ENCODE measurements at regions not wholly inside any gene's neighbourhood (a gene's known extent, or its start where the extent isn't known, plus 50 kb on each side); places are given as distances from the start of the nearest gene placed in this dataset.

DNA sequence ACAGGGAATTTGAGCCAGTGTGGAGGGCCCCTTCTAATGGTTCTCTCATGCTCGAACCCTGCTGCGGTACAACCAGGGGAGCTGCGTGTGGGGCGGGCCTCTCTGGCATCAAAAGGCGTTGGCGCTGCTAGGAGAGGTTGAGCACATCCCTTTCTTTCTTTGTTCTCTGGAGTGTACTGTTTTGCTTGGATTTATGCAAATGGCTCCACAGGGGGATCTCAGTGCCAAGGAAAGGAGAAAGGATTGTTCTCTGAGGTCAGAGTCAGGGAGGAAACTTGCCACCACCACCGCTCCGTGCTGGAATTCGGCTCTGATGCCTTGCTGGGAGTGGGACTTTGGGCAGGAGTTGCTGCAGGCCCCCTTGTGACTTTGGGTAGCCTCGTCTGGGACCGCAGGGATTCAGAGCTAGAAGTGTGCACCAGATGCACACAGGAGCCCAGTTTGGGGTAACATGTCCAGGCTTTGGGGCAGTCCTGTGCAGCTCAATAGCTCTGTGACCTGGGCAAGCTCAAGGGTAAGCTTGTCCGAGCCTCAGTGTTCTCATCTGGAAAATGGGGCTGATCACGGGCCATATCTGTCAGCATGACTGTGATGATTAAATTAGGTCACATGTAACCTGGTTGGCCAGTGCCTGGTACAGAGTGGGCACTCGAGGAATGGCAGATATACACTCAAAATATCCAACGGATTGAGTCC, 353.0 kb upstream of the EEF2KMT start:
- no peak for DNase-seq (ENCODE audit: low read depth in 2 of 3, low spot score in 2 of 3)

DNA sequence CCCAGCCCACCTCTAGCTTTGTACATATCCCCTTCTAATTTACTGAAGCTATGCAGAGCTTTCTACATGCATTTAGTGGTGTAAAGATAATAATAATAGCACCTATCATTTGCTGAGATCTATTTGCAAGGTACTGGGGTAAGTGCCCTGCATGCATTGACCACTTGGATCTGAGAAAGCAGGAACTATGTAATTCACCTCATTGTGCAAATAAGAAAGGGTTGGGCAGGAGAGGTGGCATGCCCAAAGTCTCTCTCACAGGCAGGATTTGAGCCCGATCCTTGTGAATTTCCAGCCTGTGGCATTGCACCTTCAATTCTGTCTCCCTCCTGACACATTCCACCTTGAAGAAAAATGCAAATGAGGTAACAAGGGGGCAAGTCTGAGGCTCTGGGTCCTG, 352.3 kb upstream of the EEF2KMT start:
- DNase-seq (ENCODE audit: low read depth in 2 of 3, low spot score in 2 of 3): no peak

DNA sequence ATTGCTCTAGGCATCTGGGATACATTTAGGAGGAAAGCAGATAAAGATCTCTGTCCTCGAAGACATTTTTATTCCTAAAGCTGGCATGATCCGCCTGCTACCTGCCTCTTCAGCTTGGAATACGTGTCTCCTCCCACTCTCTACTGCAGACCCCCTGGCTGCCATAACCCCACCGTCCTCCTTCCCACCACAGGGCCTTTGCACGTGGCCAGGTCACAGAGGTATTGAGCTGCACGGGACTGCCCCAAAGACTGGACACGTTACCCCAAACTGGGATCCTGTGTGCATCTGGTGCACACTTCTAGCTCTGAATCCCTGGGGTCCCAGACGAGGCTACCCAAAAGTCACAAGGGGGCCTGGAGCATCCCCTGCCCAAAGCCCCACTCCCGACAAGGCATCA, 351.2 kb upstream of the EEF2KMT start:
- DNase-seq (ENCODE audit: low read depth in 2 of 3, low spot score in 2 of 3): no peak

DNA sequence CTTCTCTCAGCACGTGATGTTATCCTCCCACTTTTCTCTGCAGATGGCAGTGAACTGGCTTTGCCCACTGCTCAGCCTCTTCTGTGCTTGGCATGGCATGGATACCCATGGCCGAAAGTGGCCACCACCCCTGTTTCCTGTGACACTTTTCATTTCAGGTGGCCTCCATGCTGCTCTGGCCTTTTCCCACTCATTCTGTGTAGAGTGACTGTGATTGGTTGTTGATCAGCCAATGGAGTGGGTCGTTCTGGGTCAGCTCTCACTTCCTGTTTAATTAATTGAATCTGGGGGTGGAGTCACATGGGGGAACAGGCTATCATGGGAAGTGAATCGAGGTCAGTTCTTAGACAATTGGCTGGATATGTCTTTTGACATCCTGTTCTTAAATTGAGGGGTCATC, 350.1 kb upstream of the EEF2KMT start:
- DNase-seq (ENCODE audit: low read depth in 2 of 3, low spot score in 2 of 3): no peak

DNA sequence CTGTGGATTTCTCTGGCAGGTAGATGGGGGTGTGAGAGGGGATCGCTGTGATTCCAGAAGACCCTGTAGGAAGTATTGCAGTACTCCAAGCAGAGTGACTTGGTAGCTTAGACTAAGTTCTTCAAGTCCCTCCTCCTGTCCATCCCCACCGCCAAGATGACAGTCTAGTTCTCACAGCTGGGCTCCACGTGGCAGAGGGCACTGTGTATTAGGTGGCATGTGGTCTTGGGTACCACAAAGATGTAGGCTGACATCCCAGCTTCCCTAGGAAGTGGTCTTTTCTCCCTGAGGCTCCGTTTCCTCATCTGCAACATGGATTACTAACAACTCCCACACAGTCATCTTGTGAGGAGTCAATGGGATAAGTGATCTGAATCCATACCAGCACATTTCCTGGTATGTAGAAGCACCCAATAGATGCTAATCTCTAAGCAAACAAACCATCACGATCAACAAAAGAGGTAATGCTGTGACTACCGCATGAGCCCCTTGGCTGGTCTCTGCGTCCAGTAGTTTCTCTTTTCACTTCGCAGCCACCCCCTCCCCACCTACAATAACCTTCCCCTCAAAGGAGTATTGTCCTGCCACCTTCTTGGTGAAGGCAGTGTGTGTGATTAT, 349.1 kb upstream of the EEF2KMT start:
- no peak for DNase-seq (ENCODE audit: low read depth in 2 of 3, low spot score in 2 of 3)

DNA sequence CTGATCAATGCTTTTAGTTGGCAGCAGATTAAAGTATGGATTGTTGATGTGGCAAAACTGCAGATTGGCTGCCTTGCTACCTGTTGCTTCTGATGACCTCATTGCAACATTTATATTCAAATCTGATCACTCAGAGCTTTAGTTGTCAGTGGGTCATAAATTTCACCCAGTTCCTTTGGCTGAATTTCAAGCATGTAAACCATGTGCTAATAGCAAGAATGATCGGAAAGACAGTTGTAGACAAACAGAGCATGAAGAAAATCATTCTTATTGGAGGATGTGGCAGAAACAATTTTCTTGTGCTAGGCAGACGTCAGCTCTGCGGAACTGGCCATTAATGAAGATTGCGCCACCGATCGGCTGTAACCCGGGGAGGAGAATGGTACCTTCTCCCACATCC, 346.6 kb upstream of the EEF2KMT start:
- DNase-seq (ENCODE audit: low read depth in 2 of 3, low spot score in 2 of 3): no peak

DNA sequence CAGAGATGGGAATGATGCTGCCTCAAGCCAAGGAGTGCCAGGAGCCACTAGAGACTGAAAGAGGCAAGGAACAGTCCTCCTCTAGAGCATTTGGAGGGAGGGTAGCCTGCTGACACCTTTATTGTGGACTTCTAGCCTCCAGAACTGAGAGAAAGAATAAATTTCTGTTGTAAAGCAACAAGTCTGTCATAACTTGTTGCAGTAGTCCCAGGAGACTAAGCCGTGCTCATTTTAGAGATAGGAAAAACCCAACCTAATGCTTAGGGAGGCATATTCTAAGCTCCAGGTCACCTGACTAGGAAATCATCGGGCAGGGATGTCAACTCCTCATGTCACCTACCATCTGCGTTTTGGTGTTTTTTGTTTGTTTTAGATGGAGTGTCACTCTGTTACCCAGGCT, 345.4 kb upstream of the EEF2KMT start:
- no peak for DNase-seq (ENCODE audit: low read depth in 2 of 3, low spot score in 2 of 3)

DNA sequence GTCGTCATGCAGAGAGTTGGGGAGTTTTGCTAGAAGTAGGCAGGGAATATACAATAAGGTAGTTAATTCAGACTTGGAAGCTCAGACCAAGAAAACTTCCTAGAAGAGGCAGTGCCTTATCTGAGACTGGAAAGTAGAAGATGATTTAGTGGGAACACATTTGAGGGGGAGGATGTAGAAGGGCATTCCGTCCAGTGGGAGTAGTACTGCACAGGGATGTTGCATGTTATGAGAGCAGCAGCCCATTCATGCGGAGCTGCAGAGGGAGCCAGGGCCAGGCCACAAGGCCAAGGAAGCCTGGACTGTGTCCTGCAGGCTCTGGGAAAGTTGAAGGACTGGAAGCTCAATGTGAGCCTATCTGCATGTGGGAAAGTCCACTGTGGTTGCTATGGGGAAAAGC, 344.5 kb upstream of the EEF2KMT start:
- no peak for DNase-seq (ENCODE audit: low read depth in 2 of 3, low spot score in 2 of 3)

DNA sequence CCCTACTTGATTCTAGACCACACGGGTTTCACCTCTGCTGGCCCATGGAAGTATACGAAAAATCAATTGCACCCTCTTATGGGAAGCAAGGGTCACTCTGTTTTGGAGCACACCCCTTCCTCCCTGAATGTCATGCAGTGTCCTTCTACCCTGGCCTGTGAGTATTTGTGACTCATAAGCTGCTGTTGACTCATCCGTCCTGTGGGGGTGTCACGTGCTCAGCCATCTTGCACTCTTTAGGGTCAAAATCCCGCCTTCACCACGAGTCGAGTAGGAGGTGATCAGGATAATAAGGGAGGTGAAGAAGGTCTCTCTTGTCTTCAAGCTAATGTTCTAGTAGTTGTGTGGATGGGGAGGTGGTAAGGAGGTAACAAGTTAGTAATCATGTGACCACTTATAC, 341.0 kb upstream of the EEF2KMT start:
- DNase-seq (ENCODE audit: low read depth in 2 of 3, low spot score in 2 of 3): no peak

DNA sequence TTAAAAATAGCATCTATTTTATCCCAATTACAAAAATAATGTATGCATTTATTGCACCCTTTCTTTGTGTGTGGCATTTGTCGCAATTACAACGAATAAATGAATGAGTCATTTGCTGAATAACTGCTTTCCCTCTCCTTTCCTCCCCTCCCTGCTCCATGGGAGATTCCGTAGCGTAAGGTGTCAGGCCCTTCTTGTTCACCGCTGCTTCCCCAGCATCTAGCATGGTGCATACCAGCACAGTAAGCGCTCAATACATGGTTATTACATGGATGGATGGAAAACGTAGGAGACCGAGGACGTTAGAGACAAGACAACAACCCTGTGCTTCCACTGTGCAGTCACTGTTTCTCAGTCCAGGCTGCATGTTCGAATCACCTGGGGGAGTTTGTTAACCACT, 336.0 kb upstream of the EEF2KMT start:
- DNase-seq (ENCODE audit: low read depth in 2 of 3, low spot score in 2 of 3): no peak

DNA sequence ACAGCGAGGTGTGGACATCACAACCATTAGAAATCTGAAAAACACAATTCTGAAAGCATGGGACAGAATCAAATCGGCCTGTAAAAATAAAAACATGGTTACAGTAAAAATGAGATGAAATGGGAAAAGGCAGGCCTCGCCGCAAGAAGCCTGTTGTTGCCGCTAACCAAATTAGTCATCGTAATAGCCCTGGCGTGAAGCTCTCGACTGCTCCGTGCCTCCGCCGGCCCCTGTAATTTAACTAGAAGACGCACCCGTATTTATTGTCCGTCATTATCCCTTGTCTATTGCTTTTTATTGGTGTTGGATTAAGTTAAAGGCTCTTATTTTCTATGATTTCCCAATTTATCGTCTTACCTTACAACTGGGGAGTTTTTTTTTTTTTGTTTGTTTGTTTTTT, 334.6 kb upstream of the EEF2KMT start:
- no peak for DNase-seq (ENCODE audit: low read depth in 2 of 3, low spot score in 2 of 3)

DNA sequence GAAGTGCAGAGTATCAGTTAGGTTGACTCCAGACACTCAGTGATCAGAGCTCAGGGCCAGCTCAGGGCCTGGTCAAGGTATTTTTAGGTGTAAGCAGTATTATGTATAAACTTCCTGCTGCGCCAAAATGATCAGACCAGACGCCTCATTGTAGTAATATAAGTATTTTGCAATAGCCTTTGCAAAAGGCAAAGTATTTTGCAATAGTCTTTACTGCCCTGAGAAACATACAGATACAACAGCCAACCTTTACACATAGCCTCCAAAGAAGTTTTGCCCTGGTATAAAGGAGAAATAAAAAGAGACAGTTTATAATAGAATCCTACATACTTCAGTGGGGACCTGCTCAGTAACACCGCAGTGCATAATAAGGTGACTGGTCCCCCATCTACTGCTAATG, 333.0 kb upstream of the EEF2KMT start:
- DNase-seq (ENCODE audit: low read depth in 2 of 3, low spot score in 2 of 3): no peak

DNA sequence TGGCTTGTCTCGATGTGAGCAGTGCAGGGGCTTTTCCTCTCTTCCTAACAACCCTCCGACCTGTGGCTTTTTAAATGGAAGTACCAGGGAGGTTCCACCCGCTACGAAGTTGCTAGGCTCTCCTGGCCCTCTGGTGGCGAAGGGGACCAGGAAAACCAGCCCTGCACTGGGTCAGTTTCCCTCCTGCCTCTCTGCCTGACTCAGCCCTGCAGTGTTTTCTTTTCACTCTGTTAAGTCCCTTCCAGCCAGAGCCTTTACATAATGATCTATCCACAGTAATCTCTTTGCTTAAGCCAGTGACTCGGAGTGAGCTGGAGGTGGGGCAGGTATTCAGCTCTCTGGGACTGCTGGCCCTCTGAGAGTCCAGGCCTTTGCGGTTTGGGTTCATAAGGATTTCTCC, 331.3 kb upstream of the EEF2KMT start:
- DNase-seq (ENCODE audit: low read depth in 2 of 3, low spot score in 2 of 3): no peak

DNA sequence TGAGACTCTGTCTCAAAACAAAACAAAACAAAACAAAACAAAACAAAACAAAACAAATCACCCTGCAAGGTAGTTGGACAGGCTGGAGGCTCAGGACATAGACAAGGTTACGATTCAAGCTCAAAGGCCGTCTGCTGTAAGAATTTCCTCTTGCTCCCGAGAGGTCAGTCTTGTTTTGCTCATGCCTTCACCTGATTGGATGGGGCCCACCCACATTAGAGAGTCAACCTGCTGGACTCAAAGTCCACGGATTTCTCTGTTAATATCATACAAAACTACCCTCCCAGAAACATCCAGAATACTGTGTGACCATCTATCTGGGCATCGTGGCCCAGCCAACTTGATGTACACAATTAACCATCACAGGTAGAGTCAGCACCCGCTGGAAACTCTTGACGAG, 330.0 kb upstream of the EEF2KMT start:
- no peak for DNase-seq (ENCODE audit: low read depth in 2 of 3, low spot score in 2 of 3)

DNA sequence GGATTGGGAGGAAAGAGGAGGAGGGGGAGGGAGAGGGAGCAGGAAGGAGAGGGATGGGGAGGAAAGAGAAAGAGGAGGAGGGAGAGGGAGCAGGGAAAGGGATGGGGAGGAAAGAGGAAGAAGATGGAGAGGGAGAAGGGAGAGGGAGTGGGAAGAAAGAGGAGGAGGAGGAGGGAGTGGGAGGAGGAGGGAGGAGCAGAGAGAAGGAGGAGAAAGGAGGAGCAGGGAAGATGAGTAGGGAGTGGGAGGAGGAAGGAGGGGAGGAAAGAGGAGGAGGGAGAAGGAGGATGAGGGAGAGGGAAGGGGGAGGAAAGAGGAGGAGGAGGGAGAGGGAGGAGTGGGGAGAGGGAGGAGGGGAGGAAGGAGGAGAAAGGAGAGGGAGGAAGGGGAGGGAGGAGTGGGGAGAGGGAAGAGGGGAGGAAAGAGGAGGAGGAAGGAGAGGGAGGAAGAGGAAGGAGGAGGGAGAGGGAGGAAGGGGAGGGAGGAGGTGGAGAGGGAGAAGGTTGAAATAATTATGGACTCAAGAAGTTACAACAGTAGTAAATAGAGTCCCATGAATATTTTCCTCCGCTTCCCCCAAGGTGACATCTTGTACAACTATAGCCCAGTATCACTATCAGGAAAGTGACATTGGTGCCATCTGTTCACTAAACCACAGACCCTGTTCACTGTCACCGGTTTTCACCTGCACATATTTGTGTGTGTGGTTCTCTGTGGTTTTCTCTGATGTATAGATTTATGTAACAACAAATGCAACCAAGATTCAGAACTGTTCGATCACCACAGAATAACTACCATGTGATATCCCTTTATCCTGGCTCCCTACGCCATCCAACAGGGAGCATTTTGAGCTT, 325.3 kb upstream of the EEF2KMT start:
- DNase-seq (ENCODE audit: low read depth in 2 of 3, low spot score in 2 of 3): no peak

DNA sequence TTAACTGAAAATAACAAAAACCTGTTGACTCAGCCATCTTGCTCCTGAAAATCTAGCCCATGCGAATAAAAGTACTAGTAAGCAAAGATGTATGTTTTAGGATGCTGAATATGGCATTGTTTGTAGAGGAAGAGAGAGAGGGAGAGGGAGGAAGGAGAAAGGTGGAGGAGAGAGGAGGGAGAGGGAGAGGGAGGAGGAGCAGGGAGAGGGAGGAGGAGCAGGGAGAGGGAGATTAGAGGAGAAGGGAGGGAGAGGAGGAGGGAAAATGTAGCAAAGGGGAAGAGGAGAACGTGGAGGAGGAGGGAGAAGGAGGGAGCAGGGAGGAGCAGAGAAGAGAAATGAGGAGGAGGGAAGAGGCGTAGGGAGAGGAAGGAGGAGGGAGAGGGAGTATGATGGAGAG, 324.5 kb upstream of the EEF2KMT start:
- no peak for DNase-seq (ENCODE audit: low read depth in 2 of 3, low spot score in 2 of 3)

DNA sequence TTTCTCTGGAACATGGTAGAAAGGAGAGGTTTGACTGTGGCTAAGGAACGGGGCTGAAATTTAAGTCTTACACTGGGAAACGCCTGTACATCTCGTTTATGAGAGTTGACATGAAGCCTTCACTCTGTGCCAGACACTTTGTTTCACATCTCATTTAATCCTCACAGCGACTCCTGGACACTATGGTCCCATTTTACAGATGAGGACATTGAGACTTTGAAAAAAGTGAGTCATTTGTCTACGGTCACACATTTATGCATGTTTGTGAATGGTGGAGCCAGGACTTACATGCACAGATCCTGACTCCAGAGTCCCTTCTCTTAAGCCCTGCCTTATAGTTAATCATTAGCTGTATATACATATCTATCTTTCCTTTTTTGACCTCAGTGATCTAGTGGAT, 318.4 kb upstream of the EEF2KMT start:
- DNase-seq (ENCODE audit: low read depth in 2 of 3, low spot score in 2 of 3): no peak

DNA sequence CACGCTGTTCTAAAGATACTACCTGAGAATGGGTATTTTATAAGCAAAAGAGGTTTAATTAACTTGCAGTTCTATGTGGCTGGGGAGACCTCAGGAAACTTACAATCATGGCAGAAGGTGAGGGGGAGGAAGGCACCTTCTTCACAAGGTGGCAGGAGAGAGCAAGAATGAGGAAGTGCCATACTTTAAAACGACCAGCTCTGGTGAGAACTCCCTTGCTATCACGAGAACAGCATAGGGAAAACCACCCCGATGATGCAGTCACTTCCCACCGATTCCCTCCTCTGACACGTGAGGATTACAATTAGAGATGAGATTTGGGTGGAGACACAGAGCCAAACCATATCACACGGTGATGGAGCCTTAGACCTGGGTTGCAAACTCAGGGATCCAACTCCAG, 317.5 kb upstream of the EEF2KMT start:
- no peak for DNase-seq (ENCODE audit: low read depth in 2 of 3, low spot score in 2 of 3)

DNA sequence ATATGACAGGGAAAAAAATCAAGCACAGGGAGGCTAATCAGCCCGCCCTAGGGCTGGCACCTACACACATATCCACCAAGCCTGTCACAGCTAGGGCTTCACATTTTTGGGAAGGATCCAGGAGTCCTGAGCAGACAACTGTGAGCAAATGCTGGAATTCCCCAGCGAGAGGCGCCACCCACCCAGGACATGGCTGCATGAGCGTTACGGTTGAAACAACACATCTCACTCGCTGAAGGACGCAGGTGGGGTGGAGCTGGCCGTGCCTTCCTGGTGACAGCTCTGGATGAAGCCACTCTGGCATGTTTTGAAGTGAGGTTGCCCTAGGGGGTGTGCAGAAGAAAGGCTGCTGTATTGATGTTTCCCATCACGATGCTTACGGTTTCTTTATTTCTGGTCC, 315.1 kb upstream of the EEF2KMT start:
- no peak for DNase-seq (ENCODE audit: low read depth in 2 of 3, low spot score in 2 of 3)

DNA sequence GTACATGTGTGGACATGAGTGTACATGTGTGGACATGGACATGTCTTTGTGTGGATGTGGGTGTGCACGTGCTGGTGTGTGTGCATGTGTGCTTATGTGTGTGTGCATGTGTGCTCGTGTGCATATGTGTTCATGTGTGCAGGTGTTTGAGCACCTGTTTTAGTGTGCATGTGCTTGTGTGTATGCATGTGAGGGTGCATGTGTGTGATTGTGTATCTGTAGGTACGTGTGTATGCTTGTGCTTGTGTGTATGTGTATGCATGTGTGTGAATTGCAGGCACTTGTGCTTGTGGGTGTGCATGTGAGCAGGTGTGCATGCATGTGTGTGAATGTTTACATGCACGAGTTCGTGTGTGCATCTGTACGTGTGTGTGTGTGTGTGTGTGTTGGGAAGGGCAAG, 300.6 kb upstream of the EEF2KMT start:
- DNase-seq (ENCODE audit: low read depth in 2 of 3, low spot score in 2 of 3): no peak

DNA sequence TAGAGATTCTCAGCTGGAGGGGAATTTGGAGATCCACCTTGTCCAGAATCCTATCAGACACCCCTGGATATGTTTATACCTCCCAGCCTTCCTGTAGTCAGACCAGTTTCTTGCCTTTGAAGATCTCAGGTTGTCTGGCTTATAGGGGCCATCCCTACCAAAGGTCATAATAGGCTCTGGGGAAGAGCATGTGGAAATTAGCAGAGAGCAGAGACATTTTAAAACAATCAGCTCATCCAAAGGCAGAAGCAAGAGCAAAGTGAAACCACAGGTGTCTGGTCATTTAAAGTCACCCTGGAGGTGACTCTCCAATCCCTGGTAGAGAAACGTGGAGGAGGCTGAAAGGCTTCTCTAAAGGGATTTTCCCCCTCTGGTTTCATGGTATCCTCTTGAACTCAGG, 299.3 kb upstream of the EEF2KMT start:
- no peak for DNase-seq (ENCODE audit: low read depth in 2 of 3, low spot score in 2 of 3)

DNA sequence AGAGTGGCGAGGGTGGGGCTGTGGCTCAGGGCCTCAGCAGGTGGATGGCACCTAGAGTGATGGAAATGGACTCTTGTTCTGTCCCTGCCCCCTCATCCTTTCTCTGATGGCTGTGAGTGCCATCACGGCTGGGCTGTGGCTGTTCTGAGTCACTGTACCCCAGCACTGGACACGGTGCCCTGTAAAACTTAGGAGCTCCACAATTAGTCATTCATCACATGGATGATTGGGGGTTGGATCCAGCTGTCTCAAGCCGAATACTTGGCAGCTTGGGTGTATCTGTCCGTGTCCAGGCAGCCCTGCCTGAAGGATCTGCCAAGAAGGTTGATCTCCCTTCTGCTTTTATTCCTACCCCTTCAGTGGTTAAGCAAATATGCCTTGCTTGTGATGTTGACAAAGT, 295.5 kb upstream of the EEF2KMT start:
- DNase-seq (ENCODE audit: low read depth in 2 of 3, low spot score in 2 of 3): no peak
